ENCODE measurements at regions not wholly inside any gene's neighbourhood (a gene's known extent, or its start where the extent isn't known, plus 50 kb on each side); places are given as distances from the start of the nearest gene placed in this dataset.

DNA sequence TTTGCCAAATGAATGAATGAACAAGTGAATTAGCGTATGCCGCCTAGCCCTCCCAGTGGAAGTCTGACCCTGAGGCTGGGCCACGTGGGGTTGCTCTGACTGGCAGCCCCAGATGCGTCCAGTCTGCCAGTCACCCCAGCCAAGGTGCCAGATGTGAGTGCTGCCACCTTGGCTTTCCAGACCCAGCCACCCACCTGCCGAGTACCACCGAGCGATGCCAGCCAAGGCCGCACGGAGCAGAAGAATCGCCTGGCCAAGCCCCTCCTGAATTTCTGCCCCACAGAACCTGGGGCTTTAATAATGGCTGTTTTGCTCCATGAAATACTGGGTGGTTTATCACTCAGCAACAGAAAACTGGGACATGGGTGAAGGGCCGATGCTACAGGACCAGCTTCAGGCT is 59.3 kb downstream of the ADRA2C start:
- TF ChIP-seq, protein P1, sequence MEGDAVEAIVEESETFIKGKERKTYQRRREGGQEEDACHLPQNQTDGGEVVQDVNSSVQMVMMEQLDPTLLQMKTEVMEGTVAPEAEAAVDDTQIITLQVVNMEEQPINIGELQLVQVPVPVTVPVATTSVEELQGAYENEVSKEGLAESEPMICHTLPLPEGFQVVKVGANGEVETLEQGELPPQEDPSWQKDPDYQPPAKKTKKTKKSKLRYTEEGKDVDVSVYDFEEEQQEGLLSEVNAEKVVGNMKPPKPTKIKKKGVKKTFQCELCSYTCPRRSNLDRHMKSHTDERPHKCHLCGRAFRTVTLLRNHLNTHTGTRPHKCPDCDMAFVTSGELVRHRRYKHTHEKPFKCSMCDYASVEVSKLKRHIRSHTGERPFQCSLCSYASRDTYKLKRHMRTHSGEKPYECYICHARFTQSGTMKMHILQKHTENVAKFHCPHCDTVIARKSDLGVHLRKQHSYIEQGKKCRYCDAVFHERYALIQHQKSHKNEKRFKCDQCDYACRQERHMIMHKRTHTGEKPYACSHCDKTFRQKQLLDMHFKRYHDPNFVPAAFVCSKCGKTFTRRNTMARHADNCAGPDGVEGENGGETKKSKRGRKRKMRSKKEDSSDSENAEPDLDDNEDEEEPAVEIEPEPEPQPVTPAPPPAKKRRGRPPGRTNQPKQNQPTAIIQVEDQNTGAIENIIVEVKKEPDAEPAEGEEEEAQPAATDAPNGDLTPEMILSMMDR (conservative IDR thresholded peaks at IDR 0.05; ENCODE audit: low read length): no peak
- no peak for TF ChIP-seq EZH2phosphoT487 (IDR thresholded peaks at IDR 0.05; ENCODE audit: borderline replicate concordance)

Measured in Loucy (cell line).